ENCODE measurements at regions not wholly inside any gene's neighbourhood (a gene's known extent, or its start where the extent isn't known, plus 50 kb on each side); places are given as distances from the start of the nearest gene placed in this dataset.
A peak's percentile ranks its signal among the peaks of the same experiment; 100 is the strongest.
"Not testable (repeated sequence)": the region's sequence is repeated elsewhere in the genome, so short reads cannot be mapped to it uniquely, and the experiment has no call there.

DNA sequence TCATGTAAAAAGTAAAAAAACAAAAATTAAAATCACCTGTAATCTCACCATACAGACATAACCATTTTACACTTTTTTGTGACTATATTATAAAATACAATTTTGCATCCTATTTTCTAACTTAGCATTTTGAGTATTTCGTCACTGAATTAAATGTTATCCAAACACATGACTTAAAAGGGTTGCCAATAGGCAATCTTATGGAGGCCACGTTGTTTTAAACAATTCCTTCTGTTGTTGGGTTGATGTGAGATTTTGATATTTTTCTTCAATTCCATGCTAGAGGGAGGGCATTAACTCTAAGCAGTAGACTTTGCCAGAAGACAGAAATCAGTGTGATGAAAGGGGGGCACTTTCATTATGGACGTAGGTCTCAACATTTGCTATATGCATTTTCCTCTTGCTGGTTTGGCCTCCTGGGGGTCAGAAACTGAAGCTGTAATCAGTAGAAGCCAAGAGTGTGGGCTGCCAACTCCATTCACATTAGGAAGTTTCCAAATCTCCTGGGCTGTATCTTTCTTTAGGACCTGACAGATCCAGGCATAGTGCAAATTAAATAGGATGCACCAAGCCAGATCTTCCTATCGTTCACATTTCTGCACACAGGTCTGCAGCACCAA is 614.2 kb upstream of the CLINT1 start:
- DNase-seq = no peak

DNA sequence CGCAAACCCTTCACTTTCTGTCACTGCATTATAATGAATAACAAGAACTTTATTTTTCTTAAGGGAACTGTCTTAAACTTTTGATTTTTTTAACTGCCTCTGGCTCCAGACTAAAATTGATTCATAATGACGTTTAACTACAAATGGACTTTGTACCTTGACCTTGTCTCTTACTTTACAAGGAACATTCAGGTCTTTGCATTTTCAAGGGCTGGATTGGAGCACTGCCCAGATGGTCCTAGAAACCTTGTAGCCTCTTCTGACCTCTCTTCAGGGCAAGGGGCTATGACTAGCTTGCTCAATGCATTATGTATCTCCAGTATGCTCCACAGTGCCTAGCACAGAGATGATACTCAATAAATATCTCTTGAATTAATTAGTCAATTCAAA is 612.6 kb upstream of the CLINT1 start:
- peak; percentile 76 to 80 for DNase-seq

DNA sequence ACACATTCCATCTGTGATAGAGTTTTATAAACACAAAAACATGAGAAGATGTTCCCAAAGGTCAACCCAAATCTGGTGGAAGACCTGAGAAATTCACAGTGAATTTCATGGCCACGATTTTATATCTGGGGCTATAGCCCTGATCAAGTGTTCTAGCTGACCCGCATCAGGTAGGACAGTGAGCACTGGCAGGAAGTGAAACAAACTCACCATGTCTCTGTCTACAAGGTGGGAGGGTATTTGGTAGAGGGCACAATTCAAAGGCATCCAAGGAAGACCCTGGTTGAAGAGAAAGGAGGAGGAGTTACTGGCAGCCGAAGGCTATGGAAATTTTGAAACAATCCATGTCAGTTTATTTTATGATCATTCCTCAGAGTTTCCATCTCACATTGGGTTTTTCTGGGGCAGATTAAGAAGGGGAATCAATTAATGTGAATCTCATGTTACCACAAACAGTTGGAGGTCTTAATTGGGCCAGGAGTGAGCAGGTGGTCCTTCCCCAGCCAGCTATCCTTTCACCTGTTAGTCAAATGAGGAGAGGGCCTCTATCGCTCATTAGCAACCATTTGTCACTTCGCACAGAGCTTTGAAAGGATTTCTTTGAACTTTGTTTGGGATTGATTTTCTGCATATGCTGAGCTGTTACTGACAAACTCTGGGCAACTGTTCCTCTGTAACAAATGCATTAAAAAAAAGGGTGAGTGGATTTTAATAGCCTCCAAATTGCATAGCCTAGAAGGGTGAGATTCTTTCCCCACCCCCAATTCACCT is 612.0 kb upstream of the CLINT1 start:
- DNase-seq = peak; percentile 96 to 99

DNA sequence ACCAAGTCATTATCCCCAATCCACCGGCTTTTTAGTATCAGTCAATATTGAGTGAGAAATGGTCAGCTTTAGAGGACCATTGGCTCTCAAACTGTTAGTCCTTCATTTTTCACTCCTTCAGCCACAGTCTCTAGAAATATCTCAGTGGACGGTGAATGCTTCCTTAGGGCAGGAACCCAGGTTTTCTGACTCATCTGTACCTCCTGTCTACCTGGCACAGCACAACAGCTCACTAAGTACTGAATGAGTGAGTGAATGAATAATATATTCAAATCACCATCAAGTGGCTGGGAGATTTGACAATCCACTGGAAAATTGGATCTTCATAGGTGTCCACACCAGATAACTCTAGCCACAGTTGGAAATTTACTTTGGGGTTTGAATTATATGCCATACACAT is 609.5 kb upstream of the CLINT1 start:
- peak in 1 of 2 experiments; percentile 38 for DNase-seq

DNA sequence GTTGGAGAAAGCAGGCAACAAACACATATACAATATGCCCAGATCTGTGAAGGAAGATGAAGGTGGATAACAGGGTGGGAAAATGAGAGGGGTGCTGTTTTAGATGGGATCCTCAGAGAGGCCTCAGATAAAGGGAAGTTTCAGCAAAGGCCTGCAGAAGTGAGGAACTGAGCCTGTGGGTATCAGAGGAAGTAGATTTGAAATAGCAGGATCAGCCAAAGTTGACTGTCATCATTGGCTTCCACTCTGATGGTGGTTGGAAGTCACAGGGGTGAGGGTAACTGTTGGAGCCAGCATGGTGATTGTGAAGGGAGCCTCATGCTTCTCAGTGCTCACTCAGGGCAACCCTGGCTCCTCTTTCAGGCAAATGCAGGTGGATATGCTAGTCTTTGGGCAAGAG is 607.2 kb upstream of the CLINT1 start:
- peak in 1 of 2 experiments; percentile 20 for DNase-seq

DNA sequence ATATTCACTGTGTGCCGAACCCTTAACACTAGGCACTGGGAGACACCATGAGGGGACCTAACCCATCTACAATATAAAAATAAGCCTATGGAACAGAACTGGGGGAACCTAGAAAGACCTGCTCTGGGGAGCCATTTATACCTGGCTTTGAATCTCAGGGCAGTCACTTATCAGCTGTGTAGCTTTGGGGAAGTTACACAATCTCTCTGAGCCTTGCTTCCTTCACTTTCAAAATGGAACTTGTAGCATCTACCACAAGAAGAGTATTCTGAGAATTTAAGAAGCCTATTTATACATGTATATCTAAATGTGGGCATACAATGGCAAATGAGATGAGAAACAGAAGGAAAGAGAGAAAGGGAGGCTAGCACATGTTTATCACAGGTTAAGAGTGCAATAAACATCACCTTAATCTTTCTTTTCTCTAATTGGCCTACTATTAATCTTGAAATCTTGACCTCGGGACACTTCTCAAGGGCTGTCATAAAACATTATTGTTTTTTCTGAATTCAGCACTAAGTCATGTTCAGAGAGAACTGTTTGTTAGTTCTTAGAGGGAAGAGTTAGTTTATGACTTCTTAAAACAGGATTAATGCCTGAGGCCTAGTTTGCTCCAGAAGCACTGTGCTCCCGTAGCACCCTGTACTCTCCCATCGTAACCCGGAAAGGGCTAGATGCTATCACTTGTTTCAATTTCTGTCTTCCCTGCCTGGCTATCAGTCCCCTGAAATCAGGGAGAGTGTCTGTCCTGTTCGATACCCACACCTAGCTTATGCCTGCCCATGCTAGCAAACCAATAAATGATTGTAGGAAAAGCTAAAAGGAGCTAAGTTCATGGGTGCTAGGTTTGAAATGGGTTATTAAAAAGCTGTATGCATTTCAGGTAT is 606.4 kb upstream of the CLINT1 start:
- no peak for DNase-seq

DNA sequence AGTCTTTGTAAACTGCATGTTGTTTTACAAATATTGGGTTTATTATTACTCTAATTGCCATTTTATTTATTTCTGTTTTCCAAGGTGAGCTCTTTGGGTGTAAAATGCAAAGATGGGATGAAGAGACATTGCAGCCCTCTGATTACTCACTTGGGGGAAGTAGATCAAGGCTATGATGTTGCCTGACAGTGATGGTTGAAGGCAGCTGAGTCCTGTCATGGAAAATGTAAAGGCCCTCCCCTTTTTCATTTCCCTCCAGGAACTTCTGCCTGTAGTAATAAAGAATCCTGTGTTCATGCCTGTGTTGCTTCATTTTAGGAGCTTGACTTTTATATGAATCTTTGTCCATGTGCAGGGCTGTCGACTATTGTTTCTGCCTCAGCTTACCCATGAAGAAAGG is 605.4 kb upstream of the CLINT1 start:
- DNase-seq = no peak

DNA sequence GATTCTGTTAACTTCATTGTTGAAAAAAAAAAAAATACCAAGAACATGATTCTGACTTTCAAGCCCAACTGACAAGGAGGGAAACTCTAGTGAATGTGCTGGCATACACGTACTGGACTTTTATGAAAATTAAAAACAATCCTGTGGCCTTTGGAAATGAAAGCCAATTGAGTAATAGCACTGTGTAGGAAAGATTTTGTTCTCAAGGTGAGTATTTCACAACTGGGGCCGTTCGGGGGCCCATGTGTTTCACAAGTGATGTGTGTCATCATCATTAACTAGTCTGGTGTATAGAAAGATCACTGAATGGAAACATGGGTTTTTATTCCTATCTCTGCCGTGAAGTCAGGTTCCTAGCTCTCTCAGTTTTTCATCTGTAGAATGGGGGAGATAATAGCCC is 605.0 kb upstream of the CLINT1 start:
- DNase-seq = no peak

DNA sequence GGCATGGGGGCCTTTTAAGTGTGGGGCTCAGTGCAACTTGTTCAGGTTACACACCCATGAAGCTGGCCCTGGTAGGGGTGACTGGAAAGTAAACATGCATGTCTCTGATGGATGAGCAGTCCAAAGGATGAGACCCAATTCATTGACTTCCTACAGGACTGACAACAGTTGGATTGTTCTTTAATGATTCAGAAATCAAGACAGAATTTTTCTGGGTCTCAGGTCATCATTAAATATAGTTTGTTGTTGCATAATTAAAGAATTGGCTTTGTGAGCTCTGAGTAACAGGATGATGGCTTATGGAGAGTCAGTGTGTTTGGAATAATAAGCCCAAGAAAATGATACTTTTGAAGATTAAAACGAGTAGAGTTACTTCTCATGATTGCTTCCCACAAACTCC is 604.2 kb upstream of the CLINT1 start:
- no peak for DNase-seq

DNA sequence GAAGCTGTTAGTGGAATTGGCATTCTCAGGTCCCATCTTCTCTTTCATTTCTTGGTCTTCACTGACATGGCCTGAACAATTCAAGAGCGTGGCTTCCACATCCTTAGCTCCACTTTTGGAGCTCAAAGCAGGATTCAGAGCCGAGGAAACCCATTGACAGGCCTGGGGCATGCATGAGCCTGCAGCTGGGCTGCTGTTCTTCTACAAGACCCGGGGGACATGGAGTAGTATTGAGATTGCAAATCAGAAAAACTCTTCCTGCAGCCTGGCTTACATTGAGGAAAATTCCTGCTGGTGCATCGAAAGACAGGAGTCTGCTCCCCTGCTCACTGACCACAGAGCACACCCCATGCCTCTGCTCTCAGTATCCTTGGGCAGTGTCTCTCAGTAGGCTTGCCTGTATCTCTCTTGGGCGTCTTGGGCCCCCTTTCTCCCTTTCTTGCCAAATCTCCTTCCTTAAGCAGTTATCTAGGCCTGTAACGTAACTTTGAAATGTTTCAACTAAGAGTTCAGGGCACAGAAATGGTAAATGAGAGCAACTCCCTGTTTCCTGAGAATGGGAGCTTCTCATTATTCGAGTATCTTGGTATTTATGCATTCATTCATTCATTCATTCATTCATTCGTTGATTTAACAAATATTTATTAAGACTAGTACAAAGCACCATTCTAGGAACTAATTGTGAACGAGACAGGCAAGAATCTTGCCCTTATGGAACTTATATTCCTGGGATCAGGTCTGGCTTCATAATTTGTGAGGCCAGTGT is 603.6 kb upstream of the CLINT1 start:
- DNase-seq = peak in 1 of 2 experiments; percentile 13

DNA sequence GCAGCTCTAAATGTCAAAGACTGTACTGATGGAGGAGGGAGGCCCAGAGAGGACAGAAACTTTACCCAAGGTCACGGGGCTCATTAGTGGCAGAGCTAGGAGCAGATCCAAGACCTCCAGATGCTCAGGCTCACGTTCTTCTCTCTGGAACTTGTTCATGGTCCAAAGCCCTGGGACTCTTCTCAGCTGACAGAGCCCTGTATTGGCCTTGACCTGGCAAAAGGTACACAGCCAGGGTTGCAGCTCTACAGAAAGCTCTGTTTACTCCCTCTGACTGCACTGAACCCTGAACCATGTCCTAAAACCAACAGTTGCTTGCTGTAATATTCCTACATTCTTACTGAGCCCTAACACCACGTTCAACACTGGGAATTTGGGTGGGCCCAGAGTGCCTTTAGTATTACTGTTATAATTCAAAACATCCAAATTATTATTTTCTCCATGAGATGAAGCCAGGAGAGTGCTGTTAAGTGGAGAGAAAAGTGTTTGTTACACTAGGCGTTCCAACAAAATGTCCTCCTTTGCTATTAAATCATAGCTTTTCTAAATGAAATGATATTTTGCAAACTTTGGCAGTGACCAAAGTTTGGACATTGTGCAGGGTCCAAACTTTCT is 602.4 kb upstream of the CLINT1 start:
- DNase-seq = no peak

DNA sequence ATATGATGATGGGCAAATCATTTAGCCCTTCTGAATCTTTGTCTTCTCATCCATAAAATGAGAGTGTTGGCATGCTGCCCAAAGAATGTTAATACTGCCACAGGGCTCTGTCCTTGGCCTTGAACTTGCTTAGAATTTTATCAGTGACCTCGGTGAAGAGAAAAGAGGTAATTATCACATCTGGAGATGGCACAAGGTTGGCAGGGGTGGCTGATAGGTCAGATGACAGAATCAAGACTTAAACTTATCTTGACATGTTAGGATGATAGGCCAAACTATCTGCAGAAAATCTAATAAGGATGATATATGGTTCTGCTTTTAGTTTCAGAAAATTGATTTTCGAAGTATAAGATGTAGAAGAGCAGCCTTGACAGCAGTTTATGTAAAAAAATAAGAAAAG is 599.1 kb upstream of the CLINT1 start:
- no peak for DNase-seq

DNA sequence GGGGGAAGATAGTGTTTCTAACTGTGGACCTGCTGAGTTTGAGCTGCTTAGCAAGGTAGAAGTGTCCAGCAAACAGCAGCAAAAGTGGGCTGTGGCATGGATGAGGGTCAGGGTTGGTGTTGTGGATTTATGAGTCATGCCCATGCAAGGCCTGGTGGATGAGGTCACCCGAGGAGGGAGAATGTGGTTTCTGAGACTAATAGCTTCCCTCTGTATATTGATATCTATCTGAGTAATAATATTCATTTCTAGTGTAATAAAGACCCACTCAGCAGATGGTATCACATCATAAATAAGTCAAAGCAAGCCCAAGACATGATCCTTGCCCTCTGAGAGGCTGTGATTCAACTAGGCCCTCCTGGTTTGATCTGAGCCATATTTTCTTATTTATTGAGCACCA is 597.8 kb upstream of the CLINT1 start:
- DNase-seq = no peak

DNA sequence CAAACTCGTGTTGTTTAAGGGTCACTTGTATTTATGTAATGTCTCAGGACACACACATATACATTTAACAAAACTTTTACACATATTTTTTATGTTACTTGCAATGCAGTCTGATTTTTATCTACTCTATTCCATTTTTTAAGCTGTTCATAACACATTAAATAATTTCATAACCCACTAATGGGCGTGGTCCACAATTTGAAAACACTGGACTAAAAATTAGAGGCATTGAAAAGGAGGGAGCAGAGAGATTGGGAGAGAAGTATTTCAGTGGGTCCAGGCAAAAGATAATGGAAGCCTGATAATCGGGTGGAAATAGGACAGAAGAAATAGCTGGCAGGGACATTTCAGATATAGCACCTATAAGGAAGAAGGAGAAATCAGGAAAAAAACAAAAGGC is 597.3 kb upstream of the CLINT1 start:
- DNase-seq = no peak

DNA sequence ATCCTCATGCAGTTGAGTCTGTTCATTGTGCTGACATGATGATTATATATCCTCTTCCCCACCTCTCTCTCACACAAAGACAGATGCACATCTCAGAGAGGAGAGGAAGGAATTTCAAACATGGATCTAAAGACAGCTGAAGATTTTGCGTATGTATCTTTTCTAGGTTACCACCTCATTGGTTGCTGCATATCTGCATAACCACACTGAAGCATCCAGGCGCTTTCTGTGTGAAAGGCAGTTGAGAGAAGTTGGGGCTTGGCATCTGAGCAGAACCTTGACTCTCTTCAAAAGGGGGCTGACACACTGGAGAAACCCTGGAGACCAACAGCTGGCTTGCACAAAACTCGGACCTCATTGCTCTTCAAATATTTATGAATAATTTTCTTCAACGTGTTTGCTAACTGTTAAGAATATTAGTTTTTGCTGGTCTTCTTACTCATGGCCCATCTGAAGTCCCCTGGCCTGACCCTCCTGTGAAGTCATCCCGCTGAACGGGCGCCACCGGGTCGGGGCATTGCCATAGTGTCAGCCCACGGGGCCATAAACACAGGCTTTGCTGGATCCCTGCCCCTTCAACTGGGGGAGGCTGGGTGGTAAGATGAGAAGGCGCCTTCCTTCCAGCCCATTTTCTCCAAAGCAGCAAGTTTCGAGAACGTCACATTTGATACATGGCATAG is 593.2 kb upstream of the CLINT1 start:
- DNase-seq = no peak

DNA sequence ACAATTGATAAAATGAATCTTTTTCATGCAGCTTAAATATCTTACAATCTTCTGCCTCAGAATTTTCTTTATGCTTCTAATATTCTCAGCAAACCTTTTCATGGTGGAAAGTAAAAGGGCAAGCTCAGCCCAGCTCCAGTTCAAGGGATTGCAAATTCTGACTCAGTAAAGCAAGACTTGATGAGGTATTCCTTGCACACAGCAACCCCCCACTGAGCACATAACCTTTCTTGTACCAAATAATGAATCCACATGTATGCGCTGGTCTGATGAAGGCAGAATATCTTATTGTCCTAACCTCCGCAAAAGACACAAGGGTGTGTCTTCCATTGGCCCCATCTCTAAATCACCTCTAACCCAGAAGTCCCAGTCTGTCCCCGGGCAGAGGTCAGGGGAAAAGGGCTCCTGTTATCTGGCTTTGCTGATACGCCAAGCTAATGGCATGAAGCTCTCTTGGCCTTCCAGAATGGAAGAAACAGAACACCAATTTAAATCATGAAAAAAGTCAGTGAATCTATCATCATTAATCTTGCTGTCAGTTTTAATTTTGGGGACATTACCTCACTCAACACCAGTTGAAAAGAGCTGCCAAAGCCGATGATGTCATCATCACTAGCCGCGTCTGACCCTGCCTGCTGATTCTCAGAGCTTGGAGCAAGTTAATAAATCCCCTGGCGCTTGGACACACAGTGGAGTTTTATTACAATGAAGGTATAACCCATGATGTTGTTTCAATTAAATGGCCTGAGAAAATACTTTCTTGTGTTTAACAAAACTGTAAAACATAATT is 592.5 kb upstream of the CLINT1 start:
- DNase-seq = no peak

DNA sequence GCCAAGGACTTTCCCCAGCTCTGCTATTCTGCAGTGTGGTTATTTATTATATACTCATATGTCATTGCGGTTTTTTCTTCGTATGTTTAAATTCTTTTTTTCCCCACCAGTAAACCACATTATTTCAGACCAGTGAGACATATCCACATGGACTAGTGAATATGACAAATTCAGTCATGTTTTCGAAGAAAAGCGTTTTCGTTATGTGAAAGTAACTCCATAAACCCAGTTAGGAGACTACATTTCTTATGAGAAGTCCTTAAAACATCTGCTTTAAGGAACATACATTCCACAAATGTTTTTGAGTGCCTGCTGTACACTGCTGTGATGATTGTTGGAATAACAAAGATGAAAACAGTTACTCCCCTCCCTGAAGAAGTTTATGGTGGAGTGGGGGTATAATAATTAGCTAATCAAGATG is 591.8 kb upstream of the CLINT1 start:
- no peak for DNase-seq

DNA sequence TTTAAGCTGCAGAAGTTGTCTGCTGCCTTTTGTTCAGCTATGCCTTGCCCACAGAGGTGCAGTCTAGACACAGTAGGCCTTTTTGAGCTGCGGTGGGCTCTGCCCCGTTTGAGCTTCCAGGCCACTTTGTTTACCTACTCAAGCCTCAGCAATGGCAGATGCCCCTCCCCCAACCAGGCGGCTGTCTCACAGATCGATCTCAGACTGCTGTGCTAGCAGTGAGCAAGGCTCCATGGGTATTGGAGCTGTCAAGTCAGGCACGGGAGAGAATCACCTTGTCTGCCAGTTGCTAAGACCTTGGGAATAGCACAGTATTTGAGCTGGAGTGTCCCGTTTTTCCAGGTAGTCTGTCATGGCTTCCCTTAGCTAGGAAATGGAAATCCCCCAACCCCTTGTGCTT is 587.8 kb upstream of the CLINT1 start:
- DNase-seq = not testable (repeated sequence)

DNA sequence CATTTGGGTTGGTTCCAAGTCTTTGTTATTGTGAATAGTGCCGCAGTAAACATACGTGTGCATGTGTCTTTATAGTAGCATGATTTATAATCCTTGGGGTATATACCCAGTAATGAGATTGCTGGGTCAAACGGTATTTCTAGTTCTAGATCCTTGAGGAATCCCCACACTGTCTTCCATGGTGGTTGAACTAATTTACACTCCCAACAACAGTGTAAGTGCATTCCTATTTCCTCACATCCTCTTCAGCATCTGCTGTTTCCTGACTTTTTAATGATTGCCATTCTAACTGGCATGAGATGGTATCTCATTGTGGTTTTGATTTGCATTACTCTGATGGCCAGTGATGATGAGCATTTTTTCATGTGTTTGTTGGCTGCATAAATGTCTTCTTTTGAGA is 580.3 kb upstream of the CLINT1 start:
- not testable (repeated sequence) for DNase-seq

DNA sequence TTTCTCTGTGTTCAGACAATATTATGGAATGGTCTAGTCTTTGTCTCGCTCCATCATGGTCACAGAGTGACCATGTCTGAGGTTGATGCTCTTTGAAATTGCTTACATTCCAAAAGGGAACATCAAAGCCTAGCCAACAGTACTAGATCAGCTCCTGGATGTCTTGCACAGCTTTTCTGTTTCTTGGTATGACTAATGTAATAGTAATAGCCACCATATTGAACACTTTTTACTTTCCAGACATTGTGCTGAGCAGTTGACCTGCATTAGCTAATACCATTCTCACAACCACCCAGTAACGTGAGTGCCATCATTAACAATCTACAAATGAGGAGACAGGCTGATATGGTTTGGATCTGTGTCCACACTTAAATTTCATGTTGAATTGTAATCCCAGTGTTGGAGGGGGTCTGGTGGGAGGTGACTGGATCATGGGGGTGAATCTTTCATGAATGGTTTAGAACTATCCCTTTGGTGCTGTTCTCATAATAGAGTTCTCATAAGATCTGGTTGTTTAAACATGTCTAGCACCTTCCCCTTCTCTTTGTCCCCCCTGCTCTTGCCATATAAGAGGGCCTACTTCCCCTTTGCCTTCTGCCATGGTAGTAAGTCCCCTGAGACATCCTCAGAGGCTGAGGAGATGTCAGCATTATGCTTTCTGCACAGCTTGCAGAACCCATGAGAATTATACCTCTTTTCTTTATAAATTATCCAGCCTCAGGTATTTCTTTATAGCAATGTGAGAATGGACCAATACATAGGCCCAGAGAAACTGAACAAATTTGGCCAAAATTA is 577.5 kb upstream of the CLINT1 start:
- no peak for DNase-seq
